ENCODE measurements at regions not wholly inside any gene's neighbourhood (a gene's known extent, or its start where the extent isn't known, plus 50 kb on each side); places are given as distances from the start of the nearest gene placed in this dataset.
"Not testable (repeated sequence)": the region's sequence is repeated elsewhere in the genome, so short reads cannot be mapped to it uniquely, and the experiment has no call there.

- intact Hi-C loops (cut with DNase I), result no loop called here
- no peak for DNase-seq
- ATAC-seq (ENCODE audit: poor library complexity), result no peak
Measured at GRCh38 chr6:14510038-14510437, 392.5 kb downstream of the CD83 start.

DNA sequence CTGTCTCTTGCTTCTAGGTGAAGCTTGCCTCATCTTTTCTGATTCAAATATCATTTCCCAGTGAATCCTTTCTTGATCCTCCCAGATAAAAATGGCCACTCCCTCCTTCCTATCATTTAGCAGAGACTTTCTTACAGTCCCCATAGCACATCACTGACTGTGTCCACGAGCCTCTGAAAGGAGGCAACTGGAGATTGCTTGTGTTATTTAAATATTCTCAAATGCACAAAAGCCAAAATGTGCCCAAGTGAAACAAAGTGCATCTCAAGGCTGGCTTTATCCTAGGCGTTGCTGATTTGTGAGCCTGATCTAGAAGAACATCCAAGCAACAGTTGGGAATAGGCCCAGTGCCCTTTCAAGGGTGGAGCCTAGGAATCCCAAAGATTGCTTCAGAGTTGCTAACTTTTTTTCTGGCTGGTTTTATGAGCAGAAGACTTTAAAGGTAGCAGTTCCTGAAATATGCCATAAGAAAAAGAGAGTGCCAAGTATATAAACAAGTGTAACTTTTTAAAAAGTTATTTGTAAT lies 393.6 kb downstream of the CD83 start:
- DNase-seq (no peak), ATAC-seq (ENCODE audit: poor library complexity) (no peak)
- intact Hi-C loops (cut with DNase I), result no loop called here

- intact Hi-C loops (cut with DNase I), result no loop called here
- DNase-seq (no peak), ATAC-seq (ENCODE audit: poor library complexity) (no peak)
Measured at GRCh38 chr6:14512246-14512645, 394.7 kb downstream of the CD83 start.

GRCh38 chr6:14513496-14514393 lies 396.2 kb downstream of the CD83 start:
- DNase-seq (no peak), ATAC-seq (ENCODE audit: poor library complexity) (no peak)
- intact Hi-C loops (cut with DNase I), result no loop called here

DNA sequence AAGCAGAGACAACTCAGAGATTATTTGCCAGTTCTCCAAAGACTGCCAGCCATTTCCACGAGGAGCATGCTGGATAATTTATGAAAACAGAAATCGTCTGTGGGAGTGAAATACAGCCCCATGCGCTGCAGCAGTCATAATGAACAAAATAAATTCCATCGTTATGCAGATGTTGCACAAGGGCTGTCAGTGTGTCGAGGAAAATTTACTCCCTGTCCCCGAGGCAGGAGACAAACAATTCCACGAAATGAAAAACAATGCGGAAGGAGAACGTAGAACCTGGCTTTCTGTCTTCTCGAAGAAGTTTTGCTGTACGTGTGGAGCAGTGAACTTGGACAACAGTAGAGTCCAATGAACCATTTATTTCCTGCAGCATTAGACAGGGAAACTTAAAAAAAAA lies 399.4 kb downstream of the CD83 start:
- no peak for ATAC-seq (ENCODE audit: poor library complexity)

GRCh38 chr6:14517516-14518105 lies 400.0 kb downstream of the CD83 start:
- DNase-seq (no peak), ATAC-seq (ENCODE audit: poor library complexity) (no peak)
- intact Hi-C loops (cut with DNase I), result no loop called here

More for the DNA sequence above, 399.4 kb downstream of the CD83 start:
- DNase-seq, result no peak
- intact Hi-C loops (cut with DNase I), result no loop called here

DNA sequence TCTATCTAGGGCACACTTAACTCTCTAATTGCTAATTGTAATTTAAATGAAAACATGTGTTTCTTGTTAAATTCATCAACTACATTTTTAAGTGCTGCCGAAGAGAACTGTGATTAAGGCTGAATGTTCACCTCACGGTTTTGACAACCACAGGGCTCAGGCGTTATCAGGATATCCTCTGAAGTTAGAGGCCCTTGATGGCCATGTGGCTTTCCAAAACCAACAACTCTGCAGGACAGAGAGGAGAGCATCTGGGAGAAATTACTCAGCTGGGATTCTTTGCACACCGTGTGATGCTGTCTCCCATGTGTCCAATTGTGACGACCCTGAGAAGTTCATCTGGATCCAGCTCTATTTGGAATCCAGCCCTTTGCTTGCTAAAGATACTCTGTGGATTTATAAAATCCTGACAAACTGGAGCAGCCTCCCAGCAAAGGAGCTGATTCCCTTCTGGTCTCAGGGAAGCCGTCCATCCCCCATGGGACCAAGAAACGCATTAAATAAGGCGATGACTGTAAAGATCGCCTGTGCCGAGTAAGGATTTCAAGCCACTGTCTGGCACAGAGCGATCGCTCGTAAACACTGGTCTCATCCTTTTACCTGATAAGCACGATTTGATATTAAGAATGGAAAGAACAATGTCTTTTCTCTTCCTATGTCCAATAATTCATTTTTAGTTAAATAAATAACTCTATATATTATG lies 401.1 kb downstream of the CD83 start:
- peak; percentile 67 for ATAC-seq (ENCODE audit: poor library complexity)
- intact Hi-C loops (cut with DNase I), result no loop called here
- no peak for DNase-seq

DNA sequence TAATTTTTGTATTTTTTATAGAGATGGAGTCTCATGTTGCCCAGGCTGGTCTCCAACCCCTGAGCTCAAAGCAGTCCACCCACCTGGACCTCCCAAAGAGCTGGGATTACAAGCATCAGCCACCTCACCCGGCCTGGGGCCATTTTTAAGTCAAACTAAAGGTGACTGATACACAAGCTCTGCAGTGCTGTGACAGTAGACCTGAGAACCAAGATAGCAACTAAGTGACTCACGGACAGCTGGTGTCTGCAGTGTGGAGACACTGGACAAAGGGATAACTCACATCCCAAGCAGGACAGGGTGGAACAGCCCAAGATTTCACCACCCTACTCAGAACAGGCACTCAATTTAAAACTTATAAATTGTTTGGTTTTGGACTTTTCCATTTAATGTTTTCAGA lies 402.5 kb downstream of the CD83 start:
- ATAC-seq (ENCODE audit: poor library complexity) (no peak), DNase-seq (no peak)
- intact Hi-C loops (cut with DNase I), result no loop called here

DNA sequence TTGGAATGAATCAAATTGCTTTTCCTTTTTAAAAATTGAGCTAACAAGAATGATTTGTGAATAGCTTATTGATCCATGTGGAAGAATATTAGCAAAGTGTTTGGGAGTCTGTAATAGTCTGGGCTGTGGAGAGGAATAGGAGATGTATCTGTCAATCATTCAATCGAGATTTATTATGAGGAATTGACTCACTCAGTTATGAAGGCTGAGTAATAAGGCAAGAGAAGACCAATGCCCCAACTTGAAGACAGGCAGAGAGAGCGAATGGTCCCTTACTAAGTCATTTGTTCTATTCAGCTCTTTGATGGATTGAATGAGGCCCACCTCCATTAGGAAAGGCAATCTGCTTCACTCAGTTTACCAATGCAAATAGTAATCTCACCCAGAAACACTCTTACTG lies 403.0 kb downstream of the CD83 start:
- ATAC-seq (ENCODE audit: poor library complexity) (no peak), DNase-seq (no peak)
- intact Hi-C loops (cut with DNase I), result no loop called here

GRCh38 chr6:14521141-14521540 lies 403.6 kb downstream of the CD83 start:
- no peak for ATAC-seq (ENCODE audit: poor library complexity)
- no peak for DNase-seq
- intact Hi-C loops (cut with DNase I), result no loop called here

- intact Hi-C loops (cut with DNase I); ATAC-seq (ENCODE audit: poor library complexity); DNase-seq: not testable (repeated sequence)
Measured at GRCh38 chr6:14521861-14522260, 404.3 kb downstream of the CD83 start.

DNA sequence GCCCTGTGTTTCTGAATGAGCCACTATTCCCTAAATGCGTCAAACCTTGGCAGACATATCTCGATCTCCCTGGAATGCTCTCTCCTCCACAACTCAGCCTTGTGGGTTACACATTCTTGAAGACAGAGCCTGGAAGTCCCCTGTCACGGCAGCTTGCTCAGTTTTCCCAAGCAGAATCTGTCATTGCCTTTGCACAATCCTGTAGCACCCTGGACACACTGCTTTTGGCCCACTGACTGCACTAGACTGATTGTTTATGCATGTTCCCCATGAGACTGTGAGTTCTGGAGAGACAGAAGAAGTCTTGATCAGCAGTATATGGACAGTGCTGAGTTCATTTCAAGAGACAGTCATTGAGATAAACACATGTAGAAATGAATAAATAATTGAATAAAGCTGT lies 406.7 kb downstream of the CD83 start:
- intact Hi-C loops (cut with DNase I), result no loop called here
- DNase-seq (peak; percentile 46), ATAC-seq (ENCODE audit: poor library complexity) (peak; percentile 86)

- ATAC-seq (ENCODE audit: poor library complexity) (no peak), DNase-seq (no peak)
- intact Hi-C loops (cut with DNase I), result no loop called here
Measured at GRCh38 chr6:14530385-14530784, 412.8 kb downstream of the CD83 start.

DNA sequence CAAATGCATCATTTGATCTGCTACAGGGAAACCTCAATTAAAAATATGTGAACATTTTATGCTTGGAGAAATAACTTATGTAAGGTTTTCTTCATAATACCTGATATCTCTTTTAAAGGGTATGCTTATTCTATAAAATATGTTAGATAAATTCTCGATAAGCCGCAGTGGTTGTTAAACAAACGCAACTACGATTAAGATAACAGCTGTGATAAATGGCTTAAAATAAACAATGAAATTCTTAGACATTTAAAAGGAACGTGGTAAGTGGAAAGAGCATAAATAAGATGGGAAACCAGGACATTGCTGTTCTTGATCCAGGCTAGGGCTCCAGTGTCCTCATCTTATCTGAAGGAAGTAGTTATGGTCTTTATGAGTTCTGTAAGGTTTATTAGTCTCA lies 415.9 kb downstream of the CD83 start:
- intact Hi-C loops (cut with DNase I), result no loop called here
- DNase-seq (no peak), ATAC-seq (ENCODE audit: poor library complexity) (no peak)

DNA sequence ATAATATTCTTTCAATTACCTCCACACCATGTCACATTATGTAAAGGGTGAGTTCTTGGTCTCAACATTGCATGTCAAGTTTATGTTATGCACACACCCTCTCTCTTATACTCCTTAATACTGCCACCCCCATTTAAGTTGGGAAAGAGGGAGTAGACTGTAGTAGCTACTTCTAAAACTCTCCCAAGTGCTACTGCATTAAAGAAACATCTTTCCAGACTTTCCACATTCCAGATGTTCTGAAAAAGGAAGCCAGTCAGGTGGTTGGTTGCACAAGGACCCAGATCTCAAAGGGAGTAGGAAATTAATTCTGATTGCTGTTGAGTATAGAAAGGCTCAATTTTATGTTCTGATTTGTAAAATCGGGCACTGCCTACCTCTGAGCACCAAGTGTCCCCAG lies 419.5 kb downstream of the CD83 start:
- ATAC-seq (ENCODE audit: poor library complexity), result no peak
- intact Hi-C loops (cut with DNase I), result no loop called here
- DNase-seq, result no peak

DNA sequence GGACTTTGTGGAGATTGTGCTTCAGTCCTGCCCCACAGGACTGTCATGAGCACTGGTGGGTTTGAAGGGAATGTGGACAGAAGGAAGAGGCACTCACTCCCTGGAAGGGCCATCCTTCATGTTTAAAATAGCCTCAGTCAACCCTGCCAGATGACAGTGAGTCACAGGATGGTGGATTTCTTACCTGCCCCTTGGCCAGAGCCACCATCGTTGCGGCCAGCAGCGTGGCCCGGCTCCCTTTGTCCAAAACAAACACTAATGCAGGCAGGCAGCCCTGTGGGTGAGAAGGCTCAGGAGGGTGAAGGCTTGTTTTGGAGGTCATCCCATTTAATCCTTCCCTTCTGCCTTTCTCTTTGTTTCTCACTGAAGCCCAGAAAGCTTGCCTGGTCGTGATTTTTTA lies 422.7 kb downstream of the CD83 start:
- peak; percentile 51 for DNase-seq
- peak; percentile 83 for ATAC-seq (ENCODE audit: poor library complexity)
- intact Hi-C loops (cut with DNase I), result no loop called here

- DNase-seq, result no peak
- ATAC-seq (ENCODE audit: poor library complexity), result no peak
- intact Hi-C loops (cut with DNase I), result no loop called here
Measured at GRCh38 chr6:14540810-14541540, 423.4 kb downstream of the CD83 start.

DNA sequence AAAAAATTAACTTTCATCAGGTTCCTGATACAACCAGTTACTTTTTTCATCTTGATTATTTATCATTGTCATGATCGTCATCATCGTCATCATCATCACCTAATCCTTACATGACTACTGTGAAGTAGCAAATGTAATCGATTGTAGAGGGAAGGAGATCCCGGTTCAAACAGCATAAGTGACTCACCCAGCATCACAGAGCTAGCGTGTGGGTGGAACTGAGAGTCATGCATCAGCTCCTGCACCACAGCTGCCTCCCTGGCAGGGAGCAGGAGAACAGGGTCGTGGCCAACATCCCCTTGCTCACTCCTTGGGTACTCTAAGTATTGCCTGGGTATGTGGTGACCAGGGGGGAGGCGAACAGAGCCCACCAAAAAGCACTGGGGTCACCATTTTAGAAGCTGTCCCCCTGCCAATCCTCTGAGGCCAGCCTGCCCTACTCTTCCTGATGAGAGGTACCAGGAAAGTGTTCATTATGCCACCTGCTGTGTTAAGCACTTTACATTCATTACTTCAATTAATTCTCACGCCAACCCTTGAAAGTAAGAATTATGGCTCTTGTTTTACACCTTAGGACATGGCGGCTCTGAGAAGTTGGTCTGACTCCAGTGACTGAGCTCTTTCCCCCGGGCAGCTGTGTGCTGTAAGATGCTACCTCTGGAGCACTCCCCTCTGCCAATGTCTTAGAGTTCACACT lies 425.2 kb downstream of the CD83 start:
- DNase-seq (no peak), ATAC-seq (ENCODE audit: poor library complexity) (no peak)
- intact Hi-C loops (cut with DNase I), result no loop called here

Measured in Right ventricle myocardium superior (tissue), 1 donor.